ENCODE measurements at regions not wholly inside any gene's neighbourhood (a gene's known extent, or its start where the extent isn't known, plus 50 kb on each side); places are given as distances from the start of the nearest gene placed in this dataset.
A peak's percentile ranks its signal among the peaks of the same experiment; 100 is the strongest.

GRCh38 chr18:47735041-47735702, 195.3 kb downstream of the SMAD2 start:
- Histone ChIP-seq H3K9me3 (no peaks in the 10 kb centered on the region), H3K36me3 (no peaks in the 10 kb centered on the region), H3K27ac (no peak overlapping the region), H3K27me3 (peaks cover 21% of the 10 kb centered on the region), H3K4me1 (no peaks in the 10 kb centered on the region), H3K4me3 (no peak overlapping the region)
- WGBS = 73% methylated on average over 8 of the region's 8 CpGs
- DNase-seq (ENCODE audit: low spot score in 2 of 2) = peak; percentile 48 to 53
- TF ChIP-seq POLR2AphosphoS5 (IDR thresholded peaks at IDR 0.05) = no peak
- TF ChIP-seq, protein P1, sequence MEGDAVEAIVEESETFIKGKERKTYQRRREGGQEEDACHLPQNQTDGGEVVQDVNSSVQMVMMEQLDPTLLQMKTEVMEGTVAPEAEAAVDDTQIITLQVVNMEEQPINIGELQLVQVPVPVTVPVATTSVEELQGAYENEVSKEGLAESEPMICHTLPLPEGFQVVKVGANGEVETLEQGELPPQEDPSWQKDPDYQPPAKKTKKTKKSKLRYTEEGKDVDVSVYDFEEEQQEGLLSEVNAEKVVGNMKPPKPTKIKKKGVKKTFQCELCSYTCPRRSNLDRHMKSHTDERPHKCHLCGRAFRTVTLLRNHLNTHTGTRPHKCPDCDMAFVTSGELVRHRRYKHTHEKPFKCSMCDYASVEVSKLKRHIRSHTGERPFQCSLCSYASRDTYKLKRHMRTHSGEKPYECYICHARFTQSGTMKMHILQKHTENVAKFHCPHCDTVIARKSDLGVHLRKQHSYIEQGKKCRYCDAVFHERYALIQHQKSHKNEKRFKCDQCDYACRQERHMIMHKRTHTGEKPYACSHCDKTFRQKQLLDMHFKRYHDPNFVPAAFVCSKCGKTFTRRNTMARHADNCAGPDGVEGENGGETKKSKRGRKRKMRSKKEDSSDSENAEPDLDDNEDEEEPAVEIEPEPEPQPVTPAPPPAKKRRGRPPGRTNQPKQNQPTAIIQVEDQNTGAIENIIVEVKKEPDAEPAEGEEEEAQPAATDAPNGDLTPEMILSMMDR (IDR thresholded peaks at IDR 0.05) = no peak
- no peak for TF ChIP-seq EP300 (IDR thresholded peaks at IDR 0.05)
- TF ChIP-seq POLR2A (IDR thresholded peaks at IDR 0.05) = no peak

- Histone ChIP-seq H3K4me3 (no peak overlapping the region), H3K36me3 (no peaks in the 10 kb centered on the region), H3K27me3 (peaks cover 20% of the 10 kb centered on the region), H3K9me3 (no peaks in the 10 kb centered on the region), H3K27ac (no peak overlapping the region), H3K4me1 (no peaks in the 10 kb centered on the region)
- no peak for TF ChIP-seq POLR2AphosphoS5 (IDR thresholded peaks at IDR 0.05)
- peak in 1 of 2 donors; percentile 50 for DNase-seq (ENCODE audit: low spot score in 2 of 2)
- WGBS = 67% methylated on average over 5 of the region's 5 CpGs
Measured at GRCh38 chr18:47731276-47731675, 199.2 kb downstream of the SMAD2 start.

- DNase-seq (ENCODE audit: low spot score in 2 of 2) = peak in 1 of 2 donors; percentile 3
- peaks cover 20% of the 10 kb centered on the region for H3K27me3 ChIP-seq
Measured at GRCh38 chr18:47730795-47731194, 199.7 kb downstream of the SMAD2 start.

GRCh38 chr18:47729356-47729755, 201.1 kb downstream of the SMAD2 start:
- Histone ChIP-seq H3K27ac (no peak overlapping the region), H3K4me1 (no peaks in the 10 kb centered on the region), H3K36me3 (no peaks in the 10 kb centered on the region), H3K9me3 (no peaks in the 10 kb centered on the region), H3K27me3 (peaks cover 13% of the 10 kb centered on the region), H3K4me3 (no peak overlapping the region)
- WGBS = 88% methylated on average over 5 of the region's 6 CpGs
- peak in 1 of 2 donors; percentile 66 for DNase-seq (ENCODE audit: low spot score in 2 of 2)
- TF ChIP-seq POLR2A (IDR thresholded peaks at IDR 0.05) (no peak), POLR2AphosphoS5 (IDR thresholded peaks at IDR 0.05) (no peak), EP300 (IDR thresholded peaks at IDR 0.05) (no peak)
- TF ChIP-seq, protein P1 (IDR thresholded peaks at IDR 0.05) = no peak

More at GRCh38 chr18:47730795-47731194, 199.7 kb downstream of the SMAD2 start:
- Histone ChIP-seq H3K36me3 (no peaks in the 10 kb centered on the region), H3K9me3 (no peaks in the 10 kb centered on the region), H3K4me1 (no peaks in the 10 kb centered on the region), H3K4me3 (no peak overlapping the region), H3K27ac (no peak overlapping the region)
- WGBS = 66% methylated on average over 5 of the region's 5 CpGs
- TF ChIP-seq POLR2A (IDR thresholded peaks at IDR 0.05) = no peak
- TF ChIP-seq, protein P1 (IDR thresholded peaks at IDR 0.05) = no peak
- no peak for TF ChIP-seq POLR2AphosphoS5 (IDR thresholded peaks at IDR 0.05)
- TF ChIP-seq EP300 (IDR thresholded peaks at IDR 0.05) = no peak

GRCh38 chr18:47728921-47729320, 201.5 kb downstream of the SMAD2 start:
- no peak for TF ChIP-seq EP300 (IDR thresholded peaks at IDR 0.05)
- TF ChIP-seq, protein P1 (IDR thresholded peaks at IDR 0.05) = no peak
- no peak for TF ChIP-seq POLR2AphosphoS5 (IDR thresholded peaks at IDR 0.05)
- TF ChIP-seq POLR2A (IDR thresholded peaks at IDR 0.05) = no peak
- no peaks in the 10 kb centered on the region for H3K4me1 ChIP-seq
- DNase-seq (ENCODE audit: low spot score in 2 of 2) = no peak
- peaks cover 13% of the 10 kb centered on the region for H3K27me3 ChIP-seq
- no peaks in the 10 kb centered on the region for H3K36me3 ChIP-seq
- no peak overlapping the region for H3K4me3 ChIP-seq
- no peaks in the 10 kb centered on the region for H3K9me3 ChIP-seq
- WGBS = 81% methylated on average over 2 of the region's 2 CpGs
- H3K27ac ChIP-seq = no peak overlapping the region
